ENCODE measurements at regions not wholly inside any gene's neighbourhood (a gene's known extent, or its start where the extent isn't known, plus 50 kb on each side); places are given as distances from the start of the nearest gene placed in this dataset.
A peak's percentile ranks its signal among the peaks of the same experiment; 100 is the strongest.

DNA sequence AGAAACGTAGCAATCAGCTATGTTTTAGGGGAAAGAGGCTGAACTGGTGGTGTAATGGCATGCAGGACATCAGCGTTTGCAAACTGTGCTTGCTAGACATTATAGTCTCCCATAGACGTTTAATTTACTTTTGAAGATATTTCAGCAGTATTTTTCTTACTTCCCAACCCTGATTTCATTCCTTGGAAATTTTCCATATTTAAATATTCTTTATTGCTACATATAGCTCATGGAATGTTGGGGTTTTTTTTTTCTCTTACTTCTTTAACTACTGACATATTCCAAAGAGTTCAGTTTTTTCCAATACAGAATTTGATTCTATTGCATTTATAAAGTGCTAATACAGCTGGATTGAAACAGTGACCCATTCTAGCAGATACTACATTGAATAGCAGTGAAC, 694.4 kb upstream of the CITED2 start:
- no peak overlapping the region for H3K9ac ChIP-seq (ENCODE audit: low read length)
- H3K4me1 ChIP-seq (ENCODE audit: control insufficient read depth, insufficient read depth, low read length): peaks cover 41% of the 10 kb centered on the region
- H3K9me3 ChIP-seq (ENCODE audit: control insufficient read depth, low read length): no peaks in the 10 kb centered on the region
- no peak for DNase-seq (ENCODE audit: low read depth)
- no peak overlapping the region for H3K4me3 ChIP-seq (ENCODE audit: low read length)
- no peaks in the 10 kb centered on the region for H3K27me3 ChIP-seq (replicated peaks; ENCODE audit: control insufficient read depth, insufficient read depth, low read length)
- H3K36me3 ChIP-seq (ENCODE audit: control insufficient read depth, insufficient read depth, low read length, severe bottlenecking): no peaks in the 10 kb centered on the region

DNA sequence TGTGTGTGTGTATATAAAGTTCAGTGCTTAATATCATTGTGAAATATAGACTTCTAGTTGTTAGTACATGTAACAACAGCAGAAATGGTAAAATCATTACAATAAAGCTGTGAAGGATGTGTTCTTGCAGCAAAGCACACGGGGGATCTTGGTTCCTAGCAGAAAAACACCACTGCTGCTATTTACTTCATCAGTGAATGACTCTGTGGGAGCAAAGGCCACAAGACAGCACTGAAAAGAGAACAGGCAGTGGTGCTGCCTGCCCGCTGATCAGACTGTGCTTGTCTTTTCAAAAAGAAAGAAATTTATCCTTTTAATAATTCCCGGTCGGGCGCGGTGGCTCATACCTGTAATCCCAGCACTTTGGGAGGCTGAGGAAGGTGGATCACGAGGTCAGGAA, 689.9 kb upstream of the CITED2 start:
- H3K9me3 ChIP-seq (ENCODE audit: control insufficient read depth, low read length): no peaks in the 10 kb centered on the region
- H3K9ac ChIP-seq (ENCODE audit: low read length): peak overlapping the region; percentile 53
- peaks cover 45% of the 10 kb centered on the region for H3K4me1 ChIP-seq (ENCODE audit: control insufficient read depth, insufficient read depth, low read length)
- no peaks in the 10 kb centered on the region for H3K36me3 ChIP-seq (ENCODE audit: control insufficient read depth, insufficient read depth, low read length, severe bottlenecking)
- no peak for DNase-seq (ENCODE audit: low read depth)
- no peaks in the 10 kb centered on the region for H3K27me3 ChIP-seq (replicated peaks; ENCODE audit: control insufficient read depth, insufficient read depth, low read length)
- H3K4me3 ChIP-seq (ENCODE audit: low read length): no peak overlapping the region

DNA sequence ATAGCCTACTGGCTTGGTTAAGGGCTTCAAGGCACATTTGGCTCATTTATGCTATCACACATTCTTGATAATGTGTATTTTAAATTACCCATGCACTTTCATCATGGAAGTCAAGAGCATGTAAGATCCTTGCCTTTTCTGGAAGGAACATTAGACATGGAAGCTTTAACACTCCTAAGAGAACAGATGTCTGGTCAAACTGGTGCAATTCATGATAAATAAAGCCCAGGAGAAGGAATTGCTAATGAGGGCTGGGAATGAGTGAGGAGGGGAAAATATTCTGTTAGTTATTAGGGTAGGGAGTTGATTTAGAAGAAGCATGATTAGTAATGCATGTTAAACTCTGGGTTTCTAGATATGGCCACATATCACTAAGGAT, 688.6 kb upstream of the CITED2 start:
- no peaks in the 10 kb centered on the region for H3K27me3 ChIP-seq (replicated peaks; ENCODE audit: control insufficient read depth, insufficient read depth, low read length)
- no peak for DNase-seq (ENCODE audit: low read depth)
- peak overlapping the region; percentile 89 for H3K9ac ChIP-seq (ENCODE audit: low read length)
- H3K4me1 ChIP-seq (ENCODE audit: control insufficient read depth, insufficient read depth, low read length): peaks cover 45% of the 10 kb centered on the region
- H3K9me3 ChIP-seq (ENCODE audit: control insufficient read depth, low read length): no peaks in the 10 kb centered on the region
- H3K4me3 ChIP-seq (ENCODE audit: low read length): peak overlapping the region; percentile 24
- H3K36me3 ChIP-seq (ENCODE audit: control insufficient read depth, insufficient read depth, low read length, severe bottlenecking): no peaks in the 10 kb centered on the region

DNA sequence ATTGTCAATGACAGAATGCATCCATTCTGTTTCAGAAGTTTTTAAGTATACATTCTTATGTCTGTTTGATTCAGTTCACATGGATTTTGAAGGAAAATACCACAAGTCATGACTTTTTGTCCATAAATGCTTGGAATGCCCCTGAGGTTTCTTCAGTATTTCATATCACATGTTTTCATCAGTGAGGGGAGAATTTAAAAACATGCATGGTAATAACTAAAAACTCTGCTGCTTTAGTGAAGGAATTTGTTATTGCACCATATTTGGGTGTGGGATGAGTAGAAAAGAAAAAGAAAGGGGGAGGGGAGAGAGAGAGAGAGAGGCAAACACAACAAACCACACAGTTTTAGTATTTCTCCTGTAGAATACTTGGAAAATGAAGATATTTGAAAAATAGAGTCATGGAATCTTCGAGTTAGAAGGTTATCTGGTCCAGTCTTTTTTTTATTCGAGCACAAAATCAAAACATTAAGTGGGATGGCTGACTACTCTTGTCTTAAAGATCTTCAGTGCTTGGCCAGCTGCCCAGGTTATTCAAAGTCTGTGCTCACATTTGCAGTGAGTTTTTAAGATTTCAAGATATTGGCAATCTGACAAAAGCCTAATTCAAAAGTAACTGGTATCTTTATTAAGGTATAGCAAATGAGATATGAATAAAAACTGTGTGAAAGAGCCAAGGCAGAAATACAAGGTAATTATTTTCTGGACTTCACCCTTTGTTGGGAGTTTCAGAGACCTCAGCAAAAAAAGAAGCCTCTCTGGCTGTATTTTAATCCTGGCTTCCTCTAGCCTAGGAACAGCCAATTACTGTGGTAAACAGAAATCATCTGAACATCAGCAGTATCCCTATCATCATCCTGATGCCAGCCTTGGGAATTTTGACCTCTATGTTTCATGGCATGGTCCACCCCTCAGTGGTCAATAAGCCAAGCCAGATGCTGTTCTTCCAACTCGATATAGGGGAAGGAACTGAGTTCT, 687.9 kb upstream of the CITED2 start:
- Histone ChIP-seq H3K4me3 (ENCODE audit: low read length) (peak overlapping the region; percentile 24), H3K27me3 (replicated peaks; ENCODE audit: control insufficient read depth, insufficient read depth, low read length) (no peaks in the 10 kb centered on the region), H3K9me3 (ENCODE audit: control insufficient read depth, low read length) (no peaks in the 10 kb centered on the region), H3K36me3 (ENCODE audit: control insufficient read depth, insufficient read depth, low read length, severe bottlenecking) (no peaks in the 10 kb centered on the region), H3K9ac (ENCODE audit: low read length) (peak overlapping the region; percentile 89), H3K4me1 (ENCODE audit: control insufficient read depth, insufficient read depth, low read length) (peaks cover 45% of the 10 kb centered on the region)
- peak; percentile 95 for DNase-seq (ENCODE audit: low read depth)

DNA sequence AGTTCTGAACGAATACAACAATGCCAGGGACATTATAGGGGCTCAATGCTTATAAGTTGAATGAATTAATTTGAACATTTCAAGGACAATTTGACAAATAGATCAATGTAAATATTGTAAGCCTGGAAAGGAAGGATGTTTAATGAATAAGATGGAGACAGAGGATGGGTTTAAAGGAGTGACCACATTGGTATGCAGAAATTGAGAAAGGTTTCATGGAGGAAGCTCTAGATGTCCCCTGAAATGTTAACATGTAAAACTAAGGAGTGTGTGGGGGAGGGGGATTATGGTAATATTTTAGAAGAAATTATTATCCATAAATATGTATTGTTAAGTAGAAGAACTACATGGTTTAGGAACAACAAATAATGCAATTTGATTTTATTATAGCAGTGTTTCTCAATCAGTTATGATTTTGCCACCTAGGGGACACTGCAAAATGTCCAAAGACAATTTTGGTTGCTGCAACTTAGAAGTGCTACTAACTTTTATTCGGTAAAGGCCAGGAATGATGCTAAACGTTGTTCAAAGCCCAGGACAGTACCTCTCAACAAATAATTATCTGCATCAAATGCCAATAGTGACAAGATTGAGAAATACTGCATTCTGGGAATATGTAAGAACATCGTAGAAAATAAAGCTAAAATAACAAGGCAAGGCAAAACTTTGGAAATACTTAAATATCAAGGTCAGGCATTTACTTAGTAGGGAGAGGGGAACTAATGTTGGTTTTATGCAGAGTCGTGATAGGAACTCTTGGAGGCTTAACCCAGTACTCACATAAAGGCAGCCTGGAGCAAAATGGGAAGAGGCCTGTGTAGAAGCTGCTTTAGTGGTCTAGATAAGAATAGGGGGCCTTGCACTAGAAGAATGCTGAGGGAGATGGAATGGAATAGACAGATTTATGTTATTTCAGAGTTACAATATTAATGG, 686.9 kb upstream of the CITED2 start:
- no peaks in the 10 kb centered on the region for H3K36me3 ChIP-seq (ENCODE audit: control insufficient read depth, insufficient read depth, low read length, severe bottlenecking)
- peak overlapping the region; percentile 89 for H3K9ac ChIP-seq (ENCODE audit: low read length)
- peak; percentile 72 for DNase-seq (ENCODE audit: low read depth)

DNA sequence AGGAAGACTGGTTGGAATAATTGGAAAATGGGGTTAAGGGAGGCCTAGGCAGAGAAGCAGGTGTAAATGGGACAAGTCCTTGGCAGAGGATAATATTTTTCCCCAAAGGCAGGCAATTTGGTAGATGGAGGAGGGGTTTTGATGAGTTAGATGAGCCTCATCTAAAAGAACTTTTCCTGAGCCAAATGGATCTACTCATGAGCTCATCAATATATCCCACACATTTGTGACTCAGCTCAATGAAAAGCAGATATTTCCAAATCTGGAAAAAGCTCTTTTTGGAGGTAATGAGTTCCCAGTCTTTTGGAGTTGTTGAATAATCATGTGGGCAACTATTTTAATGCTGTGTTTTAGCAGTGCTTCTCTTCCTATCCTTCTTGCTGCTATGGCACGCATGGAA, 685.5 kb upstream of the CITED2 start:
- H3K9ac ChIP-seq (ENCODE audit: low read length): peak overlapping the region; percentile 89
- H3K4me3 ChIP-seq (ENCODE audit: low read length): no peak overlapping the region
- H3K36me3 ChIP-seq (ENCODE audit: control insufficient read depth, insufficient read depth, low read length, severe bottlenecking): no peaks in the 10 kb centered on the region
- no peaks in the 10 kb centered on the region for H3K27me3 ChIP-seq (replicated peaks; ENCODE audit: control insufficient read depth, insufficient read depth, low read length)
- H3K4me1 ChIP-seq (ENCODE audit: control insufficient read depth, insufficient read depth, low read length): peaks cover 45% of the 10 kb centered on the region
- no peak for DNase-seq (ENCODE audit: low read depth)
- H3K9me3 ChIP-seq (ENCODE audit: control insufficient read depth, low read length): no peaks in the 10 kb centered on the region

More for the DNA sequence above, 686.9 kb upstream of the CITED2 start:
- peaks cover 45% of the 10 kb centered on the region for H3K4me1 ChIP-seq (ENCODE audit: control insufficient read depth, insufficient read depth, low read length)
- no peaks in the 10 kb centered on the region for H3K9me3 ChIP-seq (ENCODE audit: control insufficient read depth, low read length)
- H3K4me3 ChIP-seq (ENCODE audit: low read length): peak overlapping the region; percentile 21
- H3K27me3 ChIP-seq (replicated peaks; ENCODE audit: control insufficient read depth, insufficient read depth, low read length): no peaks in the 10 kb centered on the region

DNA sequence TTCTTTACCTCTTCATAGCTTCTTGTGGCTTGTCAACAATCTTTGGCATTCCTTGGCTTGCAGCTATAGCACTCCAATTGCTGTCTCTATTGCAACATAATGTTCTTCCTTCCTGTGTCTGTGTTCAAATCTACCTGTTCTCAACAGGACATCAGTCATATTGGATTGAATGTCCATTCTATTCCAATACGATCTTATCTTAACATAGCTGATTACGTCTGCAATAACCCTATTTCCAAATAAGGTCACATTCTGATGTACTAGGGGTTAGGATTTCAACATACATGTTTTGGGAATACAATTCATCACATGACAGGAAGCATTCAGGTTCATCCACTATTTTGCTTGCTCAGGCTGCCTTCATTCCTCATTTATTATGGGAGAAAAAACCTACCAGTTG, 684.4 kb upstream of the CITED2 start:
- H3K9me3 ChIP-seq (ENCODE audit: control insufficient read depth, low read length): no peaks in the 10 kb centered on the region
- H3K9ac ChIP-seq (ENCODE audit: low read length): no peak overlapping the region
- no peaks in the 10 kb centered on the region for H3K27me3 ChIP-seq (replicated peaks; ENCODE audit: control insufficient read depth, insufficient read depth, low read length)
- H3K4me1 ChIP-seq (ENCODE audit: control insufficient read depth, insufficient read depth, low read length): peaks cover 42% of the 10 kb centered on the region
- no peak for DNase-seq (ENCODE audit: low read depth)
- no peaks in the 10 kb centered on the region for H3K36me3 ChIP-seq (ENCODE audit: control insufficient read depth, insufficient read depth, low read length, severe bottlenecking)
- no peak overlapping the region for H3K4me3 ChIP-seq (ENCODE audit: low read length)

DNA sequence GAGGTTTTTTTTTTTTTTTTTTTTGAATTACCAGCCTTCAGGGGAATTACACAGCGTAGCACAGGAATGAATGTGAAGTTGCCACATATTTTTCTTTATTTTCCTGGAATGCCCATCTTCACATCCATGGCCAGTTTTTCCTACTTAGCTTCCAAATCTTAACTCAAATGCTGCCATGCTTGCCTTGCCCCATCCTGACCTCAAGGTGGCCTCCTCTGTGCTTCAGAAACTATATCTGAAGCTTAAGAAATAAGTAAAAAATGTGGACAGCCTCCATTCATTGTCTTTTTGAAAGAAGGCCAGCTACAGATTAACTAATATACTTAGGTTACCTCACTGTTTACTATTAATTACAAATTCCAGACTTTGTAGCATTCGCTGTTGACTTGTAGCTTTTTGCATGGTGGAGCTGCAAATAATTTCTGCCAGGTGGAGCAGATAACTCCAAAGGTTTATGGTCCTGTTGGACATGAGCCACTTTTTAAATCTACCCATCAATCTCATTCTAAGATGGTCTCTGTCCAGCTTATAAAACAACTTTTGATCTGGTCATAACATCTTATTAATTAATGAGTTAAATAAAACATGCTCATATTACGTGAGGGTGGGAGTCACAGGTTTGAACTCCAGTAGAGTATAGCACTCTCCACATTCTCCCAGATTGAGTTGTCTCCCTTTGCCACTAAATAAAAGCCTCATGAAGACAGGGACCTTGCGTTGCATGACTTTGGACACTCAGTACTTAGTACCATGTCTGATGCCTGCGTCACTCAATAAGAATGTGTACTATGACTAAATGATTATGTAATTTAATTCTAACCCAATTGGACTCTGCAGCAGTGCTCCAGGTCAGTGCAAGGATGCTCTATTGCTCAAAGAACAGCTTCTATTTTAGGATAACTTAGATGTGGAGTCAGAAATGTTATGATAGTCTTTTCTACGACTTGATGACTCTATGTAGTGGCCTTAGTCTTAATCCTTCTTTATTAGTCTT, 678.6 kb upstream of the CITED2 start:
- peak; percentile 42 for DNase-seq (ENCODE audit: low read depth)
- Histone ChIP-seq H3K9me3 (ENCODE audit: control insufficient read depth, low read length) (no peaks in the 10 kb centered on the region), H3K27me3 (replicated peaks; ENCODE audit: control insufficient read depth, insufficient read depth, low read length) (no peaks in the 10 kb centered on the region), H3K9ac (ENCODE audit: low read length) (peak overlapping the region; percentile 11), H3K4me1 (ENCODE audit: control insufficient read depth, insufficient read depth, low read length) (peaks cover 24% of the 10 kb centered on the region), H3K36me3 (ENCODE audit: control insufficient read depth, insufficient read depth, low read length, severe bottlenecking) (no peaks in the 10 kb centered on the region), H3K4me3 (ENCODE audit: low read length) (no peak overlapping the region)

DNA sequence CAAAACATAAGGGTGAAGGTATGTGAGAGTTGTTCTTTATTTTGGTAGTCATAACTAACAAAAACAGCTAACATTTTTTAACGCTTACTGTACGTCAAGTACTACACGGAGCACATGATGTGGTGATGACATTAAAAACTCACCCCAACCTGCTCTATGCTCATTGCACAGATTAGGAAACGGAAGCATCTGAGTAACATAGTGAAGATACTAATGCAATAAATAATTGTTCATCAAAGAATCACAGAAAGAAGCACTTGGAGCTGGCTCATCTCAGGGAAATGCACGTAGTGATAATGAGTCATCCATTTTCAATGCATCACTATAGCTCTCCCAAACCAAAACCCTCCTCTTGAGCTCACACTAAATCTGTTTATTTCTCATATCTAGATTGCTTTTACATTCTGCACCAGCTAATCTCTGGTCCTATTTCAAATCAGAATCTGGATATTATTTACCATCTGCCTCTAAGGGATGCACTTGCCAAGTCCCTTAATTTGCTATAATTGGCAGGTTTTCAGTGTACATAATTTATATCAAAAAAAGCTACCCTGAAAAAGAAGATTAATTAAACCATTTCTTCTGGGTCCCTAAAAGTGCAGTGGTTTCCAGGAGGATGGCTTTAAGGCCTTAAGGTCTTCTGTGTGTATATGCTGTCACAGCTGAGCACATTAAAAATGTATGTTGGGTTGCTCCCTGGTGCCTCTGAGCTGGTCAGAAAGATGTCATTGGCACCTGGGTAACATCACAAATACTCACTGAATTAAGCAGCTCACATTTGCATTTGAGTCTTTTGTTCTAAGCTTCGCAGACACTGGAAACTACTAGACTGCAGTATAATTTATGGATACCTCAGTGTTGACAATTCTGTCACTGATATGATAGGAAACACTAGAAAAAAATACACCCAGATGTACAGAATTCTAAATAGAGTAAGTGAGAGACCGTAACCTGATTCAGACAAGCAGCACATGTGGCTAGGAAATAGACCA, 677.4 kb upstream of the CITED2 start:
- Histone ChIP-seq H3K9ac (ENCODE audit: low read length) (peak overlapping the region; percentile 11), H3K4me3 (ENCODE audit: low read length) (no peak overlapping the region), H3K27me3 (replicated peaks; ENCODE audit: control insufficient read depth, insufficient read depth, low read length) (no peaks in the 10 kb centered on the region), H3K4me1 (ENCODE audit: control insufficient read depth, insufficient read depth, low read length) (peaks cover 24% of the 10 kb centered on the region), H3K9me3 (ENCODE audit: control insufficient read depth, low read length) (peaks cover 6% of the 10 kb centered on the region), H3K36me3 (ENCODE audit: control insufficient read depth, insufficient read depth, low read length, severe bottlenecking) (no peaks in the 10 kb centered on the region)
- DNase-seq (ENCODE audit: low read depth): peak; percentile 73

Data from adipocyte (in vitro differentiated cells).